Right lobe of liver (tissue), 6 donors: ENCODE measurements at regions not wholly inside any gene's neighbourhood (a gene's known extent, or its start where the extent isn't known, plus 50 kb on each side); places are given as distances from the start of the nearest gene placed in this dataset.

Experiments used
- ATAC-seq, 4 donors: fragments of 200-7000 bp; cut with Tn5 transposase; one replicate each; pipeline ENCODE4 v1.9.1; 2020; ENCODE audit warnings: mild to moderate bottlenecking in 4 of 4, moderate library complexity in 4 of 4
- DNase-seq, 3 donors: peaks; one replicate each; pipeline ENCODE4 v3.0.0-alpha.2; 2020
- H3K27ac ChIP-seq, 3 donors: fragments of 200-600 bp; one replicate each; pipeline ENCODE4 v1.8.0; 2022
- H3K27me3 ChIP-seq, 2 donors: fragments of 200-600 bp; one replicate each; pipeline ENCODE4 v1.8.0; 2022
- H3K36me3 ChIP-seq, 4 donors: fragments of 200-600 bp; sonication (generic) in 1 of 4; one replicate each; pipeline versions ENCODE4 v1.5.1 to v1.8.0; 2017 to 2022; ENCODE audit warnings: control low read depth in 1 of 4
- H3K4me1 ChIP-seq, 4 donors: fragments of 200-600 bp; sonication (generic) in 1 of 4; one replicate each; pipeline versions ENCODE4 v1.5.1 to v1.8.0; 2017 to 2022; ENCODE audit warnings: control low read depth in 1 of 4
- H3K4me3 ChIP-seq, 3 donors: fragments of 200-600 bp; one replicate each; pipeline ENCODE4 v1.8.0; 2022
- H3K9me3 ChIP-seq, 4 donors: fragments of 200-600 bp; sonication (generic) in 1 of 4; one replicate each; pipeline versions ENCODE4 v1.5.1 to v1.8.0; 2017 to 2022; ENCODE audit warnings: control low read depth in 1 of 4
- CTCF ChIP-seq, 4 donors: fragments of 200-600 bp in 3 of 4; fragments of 450-650 bp in 1 of 4; IDR thresholded peaks; one replicate each; pipeline versions ENCODE4 v1.5.1 to v1.8.0; 2016 to 2022; ENCODE audit warnings: antibody characterized with exemption in 4 of 4, mild to moderate bottlenecking in 2 of 4
- POLR2A ChIP-seq: fragments of 450-650 bp; IDR thresholded peaks from one replicate; pipeline ENCODE4 v1.6.1; 2017; ENCODE audit warnings: antibody characterized with exemption, mild to moderate bottlenecking
- WGBS: methylation state at CpG from one replicate; pipeline ENCODE4 v1.1.6; 2018; ENCODE audit warnings: low coverage, low lambda C conversion rate; ENCODE audit not compliant: insufficient coverage; ENCODE audit errors: missing lambda C conversion rate; 5-methylcytosine and 5-hydroxymethylcytosine counted together
- intact Hi-C, 2 donors: fragments of 100-400 bp; cut with DNase I; formaldehyde crosslinking; loops; one replicate each; pipeline versions ENCODE4 v1.11.2 to v1.14.1; 2022
- donor health status: DM: no; HTN: yes; CAD: no.
- donor health status: DM: no; HTN: no; CAD: no.
- donor health status: DM: no; HTN: no; CAD: no.
- donor health status: DM: no; HTN: yes; CAD: no.
- donor health status: DM: no; HTN: yes; CAD: no.

DNA sequence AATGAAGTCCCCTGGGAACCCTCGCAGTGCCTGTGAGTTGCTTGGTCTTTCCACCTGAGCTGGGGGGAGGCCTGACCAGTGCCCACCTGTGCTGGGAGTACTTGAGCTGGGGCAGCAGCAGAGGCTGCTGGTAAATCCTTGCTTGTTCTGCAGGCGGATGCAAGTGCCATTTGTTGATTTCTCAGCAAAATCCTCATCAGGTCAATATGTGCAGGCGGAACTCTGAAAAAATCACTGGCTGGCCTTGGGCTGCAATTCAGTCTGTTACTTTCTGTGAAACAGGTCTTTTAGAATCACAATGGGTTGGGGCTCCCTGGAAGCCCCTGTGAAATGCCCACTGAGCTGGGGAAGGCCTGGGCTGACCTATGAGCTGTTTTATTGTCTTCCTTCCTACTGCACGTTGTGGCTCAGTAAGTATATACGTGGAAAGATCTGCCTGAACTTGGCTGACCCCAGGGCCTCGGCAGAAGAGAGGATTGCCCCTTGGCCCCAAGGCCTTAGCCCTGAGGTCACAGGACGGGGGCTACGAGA, 182.0 kb upstream of the RGMA start:
- 15% methylated on average over 6 of the region's 8 CpGs for WGBS
- TF ChIP-seq POLR2A (no peak), CTCF (IDR thresholded peaks at IDR 0.05) (no peak)
- no peak overlapping the region for H3K4me3 ChIP-seq
- H3K4me1 ChIP-seq: no peaks in the 10 kb centered on the region
- H3K27ac ChIP-seq: no peak overlapping the region
- ATAC-seq: no peak
- DNase-seq: no peak
- H3K9me3 ChIP-seq: peaks cover 0 to 5% (median 0%) of the 10 kb centered on the region in 4 donors
- intact Hi-C loops: no loop called here
- no peaks in the 10 kb centered on the region for H3K36me3 ChIP-seq
- H3K27me3 ChIP-seq: no peaks in the 10 kb centered on the region

DNA sequence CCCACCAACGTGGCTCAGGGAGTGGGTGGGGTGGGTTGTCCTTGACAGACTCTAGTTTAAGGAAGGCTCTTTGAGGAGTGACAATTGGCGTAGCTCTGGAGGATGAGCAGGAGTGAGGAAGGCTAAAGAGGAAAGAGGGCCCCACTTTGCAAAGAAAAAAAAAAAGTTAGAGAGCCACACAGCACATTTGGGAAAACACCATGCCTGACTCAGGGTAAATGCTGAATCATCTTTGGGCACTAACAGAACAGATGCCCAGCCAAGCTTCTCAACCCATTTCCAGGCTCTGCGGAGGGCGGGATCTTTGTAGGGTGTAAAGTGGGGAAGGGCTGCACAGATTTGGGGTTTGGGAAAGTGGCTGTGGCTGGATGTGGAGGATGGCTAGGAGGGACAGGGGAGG, 179.1 kb upstream of the RGMA start:
- H3K36me3 ChIP-seq: no peaks in the 10 kb centered on the region
- 63% methylated on average over 4 of the region's 4 CpGs for WGBS
- no peak for DNase-seq
- intact Hi-C loops: no loop called here
- no peaks in the 10 kb centered on the region for H3K27me3 ChIP-seq
- no peaks in the 10 kb centered on the region for H3K4me1 ChIP-seq
- H3K9me3 ChIP-seq: no peaks in the 10 kb centered on the region
- no peak overlapping the region for H3K4me3 ChIP-seq
- H3K27ac ChIP-seq: no peak overlapping the region
- ATAC-seq: no peak
- TF ChIP-seq CTCF (IDR thresholded peaks at IDR 0.05) (no peak), POLR2A (no peak)

DNA sequence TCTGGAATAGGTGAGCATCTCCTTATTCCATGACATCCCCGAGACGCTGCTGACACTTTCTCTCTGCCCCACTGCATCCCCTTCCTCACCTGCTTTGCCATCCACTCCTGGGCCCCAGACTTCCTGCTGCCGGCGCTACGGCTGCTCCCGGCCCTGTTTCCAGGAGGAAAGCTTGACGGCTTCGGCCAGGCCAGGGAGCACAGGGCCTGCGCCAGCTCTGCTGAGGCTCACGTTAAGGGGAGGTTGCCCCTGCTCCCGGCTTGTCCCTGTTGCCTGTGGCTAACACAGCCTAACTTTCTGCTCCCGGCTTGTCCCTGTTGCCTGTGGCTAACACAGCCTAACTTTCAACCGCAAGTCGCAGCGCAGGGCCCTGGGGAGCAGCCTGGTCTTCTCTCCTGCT, 177.3 kb upstream of the RGMA start:
- Histone ChIP-seq H3K27ac (no peak overlapping the region), H3K4me1 (no peaks in the 10 kb centered on the region), H3K27me3 (no peaks in the 10 kb centered on the region), H3K36me3 (no peaks in the 10 kb centered on the region), H3K9me3 (no peaks in the 10 kb centered on the region), H3K4me3 (no peak overlapping the region)
- WGBS: 60% methylated on average over 9 of the region's 15 CpGs
- no peak for TF ChIP-seq CTCF (IDR thresholded peaks at IDR 0.05)
- no peak for TF ChIP-seq POLR2A
- intact Hi-C loops: no loop called here
- no peak for DNase-seq
- ATAC-seq: no peak

DNA sequence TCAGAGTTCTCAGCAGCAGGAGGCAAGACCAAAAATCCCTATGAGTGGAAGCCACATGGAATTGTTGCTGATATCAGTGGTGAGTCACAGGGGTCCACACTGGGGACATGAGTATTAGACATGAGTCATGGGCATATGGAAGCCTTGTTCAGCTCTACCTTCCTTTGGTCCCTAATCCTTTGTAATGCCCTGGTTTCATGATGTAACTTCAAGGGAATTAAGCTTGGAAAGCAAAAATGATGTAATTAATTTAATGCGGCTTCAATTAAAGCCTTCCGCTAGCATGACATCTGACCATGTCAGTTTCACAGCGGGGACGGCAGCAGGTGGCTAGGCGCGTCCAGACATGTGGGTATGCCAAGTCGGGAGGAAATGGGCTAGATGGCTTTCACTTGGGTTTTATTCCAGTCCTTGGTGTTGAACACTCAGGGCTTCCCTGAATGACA, 176.1 kb upstream of the RGMA start:
- TF ChIP-seq CTCF (IDR thresholded peaks at IDR 0.05): no peak
- TF ChIP-seq POLR2A: no peak
- ATAC-seq (no peak), DNase-seq (no peak)
- no peaks in the 10 kb centered on the region for H3K36me3 ChIP-seq
- H3K4me3 ChIP-seq: no peak overlapping the region
- H3K27me3 ChIP-seq: no peaks in the 10 kb centered on the region
- intact Hi-C loops: no loop called here
- H3K9me3 ChIP-seq: no peaks in the 10 kb centered on the region
- no peak overlapping the region for H3K27ac ChIP-seq
- no peaks in the 10 kb centered on the region for H3K4me1 ChIP-seq
- 87% methylated on average over 5 of the region's 7 CpGs for WGBS

DNA sequence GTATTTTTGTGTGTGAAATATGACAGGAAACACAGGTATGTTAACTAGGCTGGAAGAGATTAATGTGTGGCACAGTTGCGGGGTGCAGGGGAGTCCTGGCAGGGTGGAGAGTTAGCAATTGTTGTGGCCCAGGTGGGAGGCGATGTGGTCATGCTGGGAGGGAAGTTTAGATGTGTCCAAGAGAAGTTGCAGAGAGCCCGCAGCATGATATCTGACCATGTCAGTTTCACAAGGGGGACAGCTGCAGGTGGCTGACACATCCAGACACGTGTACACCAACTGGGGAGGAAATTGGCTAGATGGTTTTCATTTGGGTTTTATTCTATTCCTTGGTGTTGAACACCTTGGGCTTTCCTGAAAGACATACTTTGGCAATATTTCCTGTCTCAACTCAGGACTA, 172.8 kb upstream of the RGMA start:
- H3K4me3 ChIP-seq: no peak overlapping the region
- H3K36me3 ChIP-seq: no peaks in the 10 kb centered on the region
- no peaks in the 10 kb centered on the region for H3K4me1 ChIP-seq
- no peak overlapping the region for H3K27ac ChIP-seq
- H3K27me3 ChIP-seq: no peaks in the 10 kb centered on the region
- DNase-seq: no peak
- no peaks in the 10 kb centered on the region for H3K9me3 ChIP-seq
- TF ChIP-seq CTCF (IDR thresholded peaks at IDR 0.05): no peak
- TF ChIP-seq POLR2A: no peak
- 41% methylated on average over 3 of the region's 4 CpGs for WGBS
- ATAC-seq: no peak
- intact Hi-C loops: no loop called here
